Parathyroid adenoma (tissue), 2 donors: ENCODE measurements at regions not wholly inside any gene's neighbourhood (a gene's known extent, or its start where the extent isn't known, plus 50 kb on each side); places are given as distances from the start of the nearest gene placed in this dataset.
"Not testable (repeated sequence)": the region's sequence is repeated elsewhere in the genome, so short reads cannot be mapped to it uniquely, and the experiment has no call there.

Experiments
- H2AFZ ChIP-seq: fragments of 300-600 bp; sonication (generic); one replicate; pipeline ENCODE4 v1.7.0; 2017; ENCODE audit warnings: antibody characterized with exemption, mild to moderate bottlenecking
- H3K27ac ChIP-seq: fragments of 300-600 bp; sonication (generic); one replicate; pipeline ENCODE4 v1.7.0; 2017
- H3K27me3 ChIP-seq: fragments of 300-600 bp; sonication (generic); one replicate; pipeline ENCODE4 v1.7.0; 2017; ENCODE audit warnings: low read length; ENCODE audit not compliant: control insufficient read depth, insufficient read depth
- H3K36me3 ChIP-seq: fragments of 300-600 bp; sonication (generic); one replicate; pipeline ENCODE4 v1.7.0; 2017; ENCODE audit warnings: low read length; ENCODE audit not compliant: control insufficient read depth, insufficient read depth
- H3K4me1 ChIP-seq: fragments of 300-600 bp; sonication (generic); one replicate; pipeline ENCODE4 v1.7.0; 2017; ENCODE audit warnings: control low read depth
- H3K4me2 ChIP-seq: fragments of 300-600 bp; sonication (generic); one replicate; pipeline ENCODE4 v1.7.0; 2017; ENCODE audit warnings: low read length
- H3K4me3 ChIP-seq: fragments of 300-600 bp; sonication (generic); one replicate; pipeline ENCODE4 v1.7.0; 2017; ENCODE audit warnings: low read depth, low read length
- H3K79me2 ChIP-seq: fragments of 300-600 bp; sonication (generic); one replicate; pipeline ENCODE4 v1.7.0; 2017; ENCODE audit warnings: control low read depth
- H3K9ac ChIP-seq: fragments of 300-600 bp; sonication (generic); one replicate; pipeline ENCODE4 v1.7.0; 2017; ENCODE audit warnings: mild to moderate bottlenecking
- H3K9me3 ChIP-seq: fragments of 300-600 bp; sonication (generic); one replicate; pipeline ENCODE4 v1.7.0; 2017; ENCODE audit warnings: low read length; ENCODE audit not compliant: control insufficient read depth
- TF ChIP-seq, protein P1 (sequence below): fragments of 300-600 bp; sonication (generic); IDR thresholded peaks from one replicate; pipeline ENCODE4 v1.7.0; 2017; ENCODE audit warnings: antibody characterized with exemption, mild to moderate bottlenecking
- donor health status: primary hyperparathyroidism.

DNA sequence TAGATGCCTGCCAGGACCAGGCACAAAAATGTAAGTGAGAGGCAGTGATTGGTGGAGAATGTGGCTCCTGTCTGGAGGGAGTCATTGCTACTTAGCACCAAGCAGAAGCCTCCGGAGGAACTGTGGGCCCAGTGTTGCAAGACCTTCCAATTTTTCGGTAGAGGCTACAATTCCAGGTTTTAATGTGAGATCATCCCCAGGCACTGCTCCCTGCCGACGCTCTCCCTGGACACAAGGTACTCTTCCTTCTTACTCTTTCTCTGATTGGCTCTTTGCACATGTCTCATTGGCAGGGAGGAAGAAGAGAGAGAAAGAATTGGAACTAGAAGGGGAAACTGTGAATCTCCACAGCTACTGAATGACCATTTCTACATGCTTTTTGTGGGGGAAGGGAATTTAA, 53.7 kb upstream of the EP300 start:
- Histone ChIP-seq H2AFZ (no peak overlapping the region), H3K9ac (no peak overlapping the region), H3K4me3 (no peak overlapping the region), H3K27me3 (no peaks in the 10 kb centered on the region), H3K27ac (no peak overlapping the region), H3K4me2 (no peak overlapping the region), H3K9me3 (no peaks in the 10 kb centered on the region), H3K79me2 (no peaks in the 10 kb centered on the region), H3K4me1 (no peaks in the 10 kb centered on the region), H3K36me3 (no peaks in the 10 kb centered on the region)
- TF ChIP-seq, protein P1, sequence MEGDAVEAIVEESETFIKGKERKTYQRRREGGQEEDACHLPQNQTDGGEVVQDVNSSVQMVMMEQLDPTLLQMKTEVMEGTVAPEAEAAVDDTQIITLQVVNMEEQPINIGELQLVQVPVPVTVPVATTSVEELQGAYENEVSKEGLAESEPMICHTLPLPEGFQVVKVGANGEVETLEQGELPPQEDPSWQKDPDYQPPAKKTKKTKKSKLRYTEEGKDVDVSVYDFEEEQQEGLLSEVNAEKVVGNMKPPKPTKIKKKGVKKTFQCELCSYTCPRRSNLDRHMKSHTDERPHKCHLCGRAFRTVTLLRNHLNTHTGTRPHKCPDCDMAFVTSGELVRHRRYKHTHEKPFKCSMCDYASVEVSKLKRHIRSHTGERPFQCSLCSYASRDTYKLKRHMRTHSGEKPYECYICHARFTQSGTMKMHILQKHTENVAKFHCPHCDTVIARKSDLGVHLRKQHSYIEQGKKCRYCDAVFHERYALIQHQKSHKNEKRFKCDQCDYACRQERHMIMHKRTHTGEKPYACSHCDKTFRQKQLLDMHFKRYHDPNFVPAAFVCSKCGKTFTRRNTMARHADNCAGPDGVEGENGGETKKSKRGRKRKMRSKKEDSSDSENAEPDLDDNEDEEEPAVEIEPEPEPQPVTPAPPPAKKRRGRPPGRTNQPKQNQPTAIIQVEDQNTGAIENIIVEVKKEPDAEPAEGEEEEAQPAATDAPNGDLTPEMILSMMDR = no peak

DNA sequence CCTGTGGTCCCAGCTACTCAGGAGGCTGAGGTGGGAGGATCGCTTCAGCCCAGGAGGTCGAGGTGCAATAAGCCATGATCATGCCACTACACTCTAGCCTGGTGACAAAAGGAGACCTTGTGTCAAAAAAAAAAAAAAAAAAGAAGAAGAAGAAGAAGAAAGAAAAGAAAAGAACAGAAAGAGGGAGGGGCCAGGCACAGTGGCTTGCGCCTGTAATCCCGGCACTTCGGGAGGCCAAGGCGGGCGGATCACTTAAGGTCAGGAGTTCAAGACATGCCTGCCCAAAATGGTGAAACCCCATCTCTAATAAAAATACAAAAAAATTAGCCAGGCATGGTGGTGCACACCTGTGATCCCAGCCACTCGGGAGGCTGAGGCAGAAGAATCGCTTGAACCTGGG, 52.8 kb upstream of the EP300 start:
- H3K9ac ChIP-seq, H3K27ac ChIP-seq, H3K9me3 ChIP-seq, H3K4me2 ChIP-seq, H3K79me2 ChIP-seq, H3K36me3 ChIP-seq, H3K4me3 ChIP-seq, H2AFZ ChIP-seq, H3K27me3 ChIP-seq, H3K4me1 ChIP-seq: not testable (repeated sequence)

DNA sequence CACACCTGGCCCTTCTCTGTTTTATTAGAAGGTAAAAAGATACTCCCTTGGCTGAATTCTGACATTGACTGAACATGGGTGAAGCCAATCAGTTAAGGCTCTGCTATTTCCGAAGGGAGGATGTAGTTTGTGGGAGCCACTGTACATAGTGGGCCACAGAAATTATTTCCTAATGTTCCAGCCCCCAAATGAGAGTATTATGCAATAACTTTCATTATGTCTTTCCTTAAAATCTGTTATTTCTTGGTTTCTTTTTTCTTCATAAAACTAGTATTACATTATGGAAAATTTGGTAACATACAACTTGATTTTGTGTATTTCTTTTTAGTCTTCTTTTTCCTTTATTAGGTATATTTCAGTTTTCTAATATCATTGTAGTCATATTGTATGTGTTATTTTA, 51.9 kb upstream of the EP300 start:
- no peak overlapping the region for H3K9ac ChIP-seq
- H2AFZ ChIP-seq = no peak overlapping the region
- H3K36me3 ChIP-seq = no peaks in the 10 kb centered on the region
- no peaks in the 10 kb centered on the region for H3K4me1 ChIP-seq
- no peaks in the 10 kb centered on the region for H3K9me3 ChIP-seq
- H3K27me3 ChIP-seq = no peaks in the 10 kb centered on the region
- no peak overlapping the region for H3K4me3 ChIP-seq
- no peaks in the 10 kb centered on the region for H3K79me2 ChIP-seq
- H3K27ac ChIP-seq = no peak overlapping the region
- no peak overlapping the region for H3K4me2 ChIP-seq
- TF ChIP-seq, protein P1 = no peak

DNA sequence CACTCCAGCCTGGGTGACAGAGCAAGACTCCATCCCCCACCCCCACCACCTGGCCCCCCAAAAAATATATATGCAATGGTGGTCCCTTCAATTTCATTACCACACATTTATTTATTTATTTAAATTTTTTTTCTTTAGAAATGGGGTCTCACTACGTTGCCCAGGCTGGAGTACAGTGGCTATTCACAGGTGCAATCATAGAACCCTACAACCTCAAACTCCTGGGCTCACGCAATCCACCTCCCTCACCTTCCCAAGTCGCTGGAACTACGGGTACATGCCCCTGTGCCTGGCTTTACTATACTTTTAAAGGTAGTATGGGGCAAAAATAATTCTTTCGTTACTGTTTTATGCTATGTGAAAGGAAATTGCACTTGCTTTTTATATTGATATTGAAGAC, 50.9 kb upstream of the EP300 start:
- H3K27ac ChIP-seq = no peak overlapping the region
- TF ChIP-seq, protein P1 = no peak

More for the DNA sequence above, 50.9 kb upstream of the EP300 start:
- Histone ChIP-seq H3K79me2 (no peaks in the 10 kb centered on the region), H3K27me3 (no peaks in the 10 kb centered on the region), H3K4me2 (no peak overlapping the region), H3K9ac (no peak overlapping the region), H3K4me1 (no peaks in the 10 kb centered on the region), H3K4me3 (no peak overlapping the region), H3K36me3 (no peaks in the 10 kb centered on the region), H3K9me3 (no peaks in the 10 kb centered on the region), H2AFZ (no peak overlapping the region)
